K562 (cell line): ENCODE measurements at regions not wholly inside any gene's neighbourhood (a gene's known extent, or its start where the extent isn't known, plus 50 kb on each side); places are given as distances from the start of the nearest gene placed in this dataset.

Experiments used
- EZH2 ChIP-seq: IDR thresholded peaks from 2 replicates; pipeline ENCODE4 v1.6.1; 2012; ENCODE audit warnings: low read depth, mild to moderate bottlenecking, inconsistent platforms, low read length, borderline replicate concordance
- TF ChIP-seq, protein P1 (sequence below): fragments of 450-650 bp; conservative IDR thresholded peaks from 2 replicates; pipeline ENCODE4 v1.6.1; 2016; ENCODE audit warnings: missing genetic modification characterization, low read depth, mild to moderate bottlenecking, control low read depth, missing compliant biosample characterization

DNA sequence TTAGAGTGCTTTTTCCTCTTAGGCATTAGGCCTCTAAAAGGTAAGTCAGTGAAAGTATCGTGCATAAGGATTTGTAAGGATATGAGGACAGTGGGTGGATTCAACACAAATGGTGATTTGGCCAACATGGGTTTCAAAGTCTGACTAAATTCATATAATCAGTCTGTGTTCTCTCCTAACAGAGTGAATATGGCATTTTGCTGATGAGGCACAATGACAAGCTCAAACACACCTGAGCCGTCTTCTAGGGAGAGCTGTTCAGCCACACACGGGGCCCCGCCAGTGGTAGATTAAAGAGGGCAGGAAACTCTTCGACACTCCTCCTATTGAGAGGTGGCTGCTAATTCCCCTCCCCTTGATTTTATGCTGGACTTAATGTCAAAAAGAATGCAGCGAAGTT, 59.5 kb upstream of the PROKR2 start:
- TF ChIP-seq, protein P1, sequence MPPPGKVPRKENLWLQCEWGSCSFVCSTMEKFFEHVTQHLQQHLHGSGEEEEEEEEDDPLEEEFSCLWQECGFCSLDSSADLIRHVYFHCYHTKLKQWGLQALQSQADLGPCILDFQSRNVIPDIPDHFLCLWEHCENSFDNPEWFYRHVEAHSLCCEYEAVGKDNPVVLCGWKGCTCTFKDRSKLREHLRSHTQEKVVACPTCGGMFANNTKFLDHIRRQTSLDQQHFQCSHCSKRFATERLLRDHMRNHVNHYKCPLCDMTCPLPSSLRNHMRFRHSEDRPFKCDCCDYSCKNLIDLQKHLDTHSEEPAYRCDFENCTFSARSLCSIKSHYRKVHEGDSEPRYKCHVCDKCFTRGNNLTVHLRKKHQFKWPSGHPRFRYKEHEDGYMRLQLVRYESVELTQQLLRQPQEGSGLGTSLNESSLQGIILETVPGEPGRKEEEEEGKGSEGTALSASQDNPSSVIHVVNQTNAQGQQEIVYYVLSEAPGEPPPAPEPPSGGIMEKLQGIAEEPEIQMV (tag) = no peak
- no peak for TF ChIP-seq EZH2
